Heart right ventricle (tissue), 16 donors: ENCODE measurements at regions not wholly inside any gene's neighbourhood (a gene's known extent, or its start where the extent isn't known, plus 50 kb on each side); places are given as distances from the start of the nearest gene placed in this dataset.

Experiments
- ATAC-seq, 8 donors: fragments of 200-7000 bp; cut with Tn5 transposase; one replicate each; pipeline ENCODE4 v1.9.1; 2020; ENCODE audit warnings: mild to moderate bottlenecking in 8 of 8, moderate library complexity in 8 of 8, moderate number of reproducible peaks in 1 of 8
- DNase-seq, 2 donors: peaks; one replicate each; pipeline ENCODE4 v3.0.0-alpha.2; 2020
- H3K27ac ChIP-seq, 10 donors: fragments of 200-600 bp; sonication (generic) in 2 of 10; one replicate each; pipeline versions ENCODE4 v1.5.0 to v1.8.0; 2020 to 2022; ENCODE audit warnings: mild to moderate bottlenecking in 3 of 10
- H3K27me3 ChIP-seq, 7 donors: fragments of 200-600 bp; one replicate each; pipeline ENCODE4 v1.8.0; 2021 to 2022; ENCODE audit warnings: mild to moderate bottlenecking in 2 of 7
- H3K36me3 ChIP-seq, 9 donors: fragments of 200-600 bp; sonication (generic) in 1 of 9; one replicate each; pipeline versions ENCODE4 v1.5.0 to v1.8.0; 2020 to 2022; ENCODE audit warnings: mild to moderate bottlenecking in 2 of 9
- H3K4me1 ChIP-seq, 9 donors: fragments of 200-600 bp; sonication (generic) in 1 of 9; one replicate each; pipeline versions ENCODE4 v1.5.0 to v1.8.0; 2020 to 2022; ENCODE audit warnings: mild to moderate bottlenecking in 4 of 9
- H3K4me3 ChIP-seq, 10 donors: fragments of 200-600 bp; sonication (generic) in 2 of 10; one replicate each; pipeline versions ENCODE4 v1.5.0 to v1.8.0; 2020 to 2022; ENCODE audit warnings: mild to moderate bottlenecking in 7 of 10, moderate library complexity in 2 of 10
- H3K9me3 ChIP-seq, 11 donors: fragments of 200-600 bp in 10 of 11; sonication (generic) in 2 of 11; one replicate each; pipeline versions ENCODE4 v1.5.0 to v1.8.0; 2013 to 2022; ENCODE audit warnings: mild to moderate bottlenecking in 2 of 11, control low read depth in 1 of 11, moderate library complexity in 1 of 11
- CTCF ChIP-seq, 9 donors: fragments of 200-600 bp; sonication (generic) in 2 of 9; IDR thresholded peaks; one replicate each; pipeline versions ENCODE4 v1.5.0 to v1.8.0; 2021 to 2022; ENCODE audit warnings: antibody characterized with exemption in 9 of 9, mild to moderate bottlenecking in 5 of 9, moderate library complexity in 1 of 9
- WGBS, 2 donors: extraction: QIAGEN DNeasy Blood & Tissue Kit; methylation state at CpG; one replicate each; pipeline ENCODE4 v1.1.7; 2013; ENCODE audit warnings: inconsistent platforms in 1 of 2; 5-methylcytosine and 5-hydroxymethylcytosine counted together
- intact Hi-C, 10 donors: fragments of 100-400 bp; cut with DNase I; formaldehyde crosslinking; loops; one replicate each; pipeline versions ENCODE4 v1.11.1 to v1.14.2; 2022
- donor health status: Arrhythmogenic right ventricular cardiomyopathy.
- donor health status: ischemic (EF 13 %, LVEDD 7.1; RV severe dilation, severe dysfunction).
- donor health status: healthy with polysubstance abuse.
- donor health status: DM: no; HTN: yes; CAD: no.
- donor health status: DM: no; HTN: no; CAD: no.
- donor health status: ischemic (EF 25% LVEDD 6.9; RV normal size, moderate dysfunction).
- donor health status: ischemic (EF 25% LVEDD 5.7; RV mildly dilated, moderate dysfunction).
- donor health status: healthy.
- donor health status: DM: yes; HTN: yes; CAD: no.
- donor health status: Ischemic cardiomyopathy.
- donor health status: ischemic (EF 35%, LVEDD 5.7; RV mildly dilated, moderate dysfunction).
- donor health status: nonischemic (EF 11% LVEDD 7.7; RV severe dilation, severe dysfunction).
- donor health status: DM: yes; HTN: yes; CAD: no.
- donor health status: PGD.
- donor health status: ischemic (EF 29% LVEDD 5.4; RV normal size, mild dysfunction).
- donor health status: nonischemic (EF 23%, LVEDD 6.1; RV moderate dilation, normal function).

GRCh38 chr2:192574552-192574951, 379.8 kb upstream of the TMEFF2 start:
- Histone ChIP-seq H3K27ac (no peak overlapping the region), H3K4me3 (no peak overlapping the region), H3K36me3 (no peaks in the 10 kb centered on the region), H3K9me3 (no peaks in the 10 kb centered on the region), H3K4me1 (no peaks in the 10 kb centered on the region), H3K27me3 (no peaks in the 10 kb centered on the region)
- TF ChIP-seq CTCF (IDR thresholded peaks at IDR 0.05) = no peak
- ATAC-seq (no peak), DNase-seq (no peak)
- intact Hi-C loops = no loop called here
- WGBS, 2 donors = 83 to 87% methylated on average over 2 of the region's 2 CpGs

DNA sequence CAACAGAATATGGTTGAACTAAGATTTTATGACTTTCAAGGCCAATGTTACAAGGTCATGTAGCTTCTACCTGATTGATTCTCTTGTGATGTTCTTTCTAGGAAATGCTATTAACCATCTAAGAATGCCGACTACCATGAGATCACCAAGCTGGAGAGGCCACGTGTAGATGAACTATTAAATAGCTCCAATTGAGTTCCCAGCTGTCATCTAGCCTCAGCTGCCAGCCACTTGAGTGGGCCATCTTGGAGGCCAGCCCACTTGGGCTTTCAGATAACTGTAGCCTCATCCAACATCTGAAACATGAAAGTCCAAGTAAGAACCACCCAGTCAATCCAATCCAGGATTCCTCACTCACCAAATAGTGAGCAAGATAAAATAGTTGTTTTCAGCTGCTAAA, 376.9 kb upstream of the TMEFF2 start:
- no peaks in the 10 kb centered on the region for H3K27me3 ChIP-seq
- no peak overlapping the region for H3K27ac ChIP-seq
- ATAC-seq = no peak
- no peak for DNase-seq
- no peaks in the 10 kb centered on the region for H3K36me3 ChIP-seq
- intact Hi-C loops = no loop called here
- no peaks in the 10 kb centered on the region for H3K4me1 ChIP-seq
- WGBS, 2 donors = 50 to 51% methylated on average over 2 of the region's 2 CpGs
- H3K4me3 ChIP-seq = no peak overlapping the region
- no peak for TF ChIP-seq CTCF (IDR thresholded peaks at IDR 0.05)
- no peaks in the 10 kb centered on the region for H3K9me3 ChIP-seq

- ATAC-seq (no peak), DNase-seq (no peak)
- H3K9me3 ChIP-seq = no peaks in the 10 kb centered on the region
- H3K27me3 ChIP-seq = no peaks in the 10 kb centered on the region
- no peaks in the 10 kb centered on the region for H3K4me1 ChIP-seq
- H3K27ac ChIP-seq = no peak overlapping the region
- no peak overlapping the region for H3K4me3 ChIP-seq
- WGBS, 2 donors = 87 to 88% methylated on average over 1 of the region's 1 CpG
- no peaks in the 10 kb centered on the region for H3K36me3 ChIP-seq
- intact Hi-C loops = no loop called here
- TF ChIP-seq CTCF (IDR thresholded peaks at IDR 0.05) = no peak
These were observed 376.1 kb upstream of the TMEFF2 start for GRCh38 chr2:192570788-192571187.

- no peak overlapping the region for H3K27ac ChIP-seq
- intact Hi-C loops = no loop called here
- H3K4me3 ChIP-seq = no peak overlapping the region
- no peak for ATAC-seq
- no peaks in the 10 kb centered on the region for H3K4me1 ChIP-seq
- DNase-seq = no peak
- H3K36me3 ChIP-seq = no peaks in the 10 kb centered on the region
- TF ChIP-seq CTCF (IDR thresholded peaks at IDR 0.05) = no peak
- H3K27me3 ChIP-seq = no peaks in the 10 kb centered on the region
- no peaks in the 10 kb centered on the region for H3K9me3 ChIP-seq
These were observed 372.1 kb upstream of the TMEFF2 start for GRCh38 chr2:192566863-192567262.

- Histone ChIP-seq H3K4me1 (no peaks in the 10 kb centered on the region), H3K27ac (no peak overlapping the region), H3K4me3 (no peak overlapping the region), H3K9me3 (no peaks in the 10 kb centered on the region), H3K36me3 (no peaks in the 10 kb centered on the region), H3K27me3 (no peaks in the 10 kb centered on the region)
- WGBS, 2 donors = 44 to 56% methylated on average over 1 of the region's 1 CpG
- intact Hi-C loops = no loop called here
- no peak for TF ChIP-seq CTCF (IDR thresholded peaks at IDR 0.05)
- ATAC-seq (no peak), DNase-seq (no peak)
These were observed 365.6 kb upstream of the TMEFF2 start for GRCh38 chr2:192560326-192560725.
